Dermis blood vessel endothelial cell (primary cell): ENCODE measurements at regions not wholly inside any gene's neighbourhood (a gene's known extent, or its start where the extent isn't known, plus 50 kb on each side); places are given as distances from the start of the nearest gene placed in this dataset.

Source experiments
- DNase-seq: peaks from one replicate; pipeline ENCODE4 v3.0.0; 2010

DNA sequence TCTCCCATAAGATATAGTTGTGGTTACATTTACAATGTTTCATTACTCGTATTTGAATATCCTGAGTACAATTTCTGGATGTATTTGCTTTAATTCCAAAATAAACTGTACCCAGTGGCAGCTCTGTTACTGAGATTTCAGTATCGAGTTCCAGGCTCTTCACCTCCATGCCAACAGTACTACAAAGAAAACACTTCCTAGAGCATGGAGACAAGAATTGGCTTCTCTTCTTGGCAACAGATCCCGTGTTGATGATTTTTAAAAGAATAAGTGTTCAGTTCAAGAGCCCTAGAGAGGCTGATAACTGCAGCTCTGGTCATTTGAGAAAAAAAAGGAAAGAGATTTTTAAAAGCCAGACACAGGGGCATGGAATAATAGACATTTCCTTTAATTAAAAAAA, 302.8 kb downstream of the EFNB2 start:
- no peak for DNase-seq

GRCh38 chr13:106230450-106230849, 305.0 kb downstream of the EFNB2 start:
- no peak for DNase-seq

- no peak for DNase-seq
Observed at GRCh38 chr13:106225126-106225525, 310.3 kb downstream of the EFNB2 start.

- no peak for DNase-seq
Observed at GRCh38 chr13:106220211-106220610, 315.3 kb downstream of the EFNB2 start.

DNA sequence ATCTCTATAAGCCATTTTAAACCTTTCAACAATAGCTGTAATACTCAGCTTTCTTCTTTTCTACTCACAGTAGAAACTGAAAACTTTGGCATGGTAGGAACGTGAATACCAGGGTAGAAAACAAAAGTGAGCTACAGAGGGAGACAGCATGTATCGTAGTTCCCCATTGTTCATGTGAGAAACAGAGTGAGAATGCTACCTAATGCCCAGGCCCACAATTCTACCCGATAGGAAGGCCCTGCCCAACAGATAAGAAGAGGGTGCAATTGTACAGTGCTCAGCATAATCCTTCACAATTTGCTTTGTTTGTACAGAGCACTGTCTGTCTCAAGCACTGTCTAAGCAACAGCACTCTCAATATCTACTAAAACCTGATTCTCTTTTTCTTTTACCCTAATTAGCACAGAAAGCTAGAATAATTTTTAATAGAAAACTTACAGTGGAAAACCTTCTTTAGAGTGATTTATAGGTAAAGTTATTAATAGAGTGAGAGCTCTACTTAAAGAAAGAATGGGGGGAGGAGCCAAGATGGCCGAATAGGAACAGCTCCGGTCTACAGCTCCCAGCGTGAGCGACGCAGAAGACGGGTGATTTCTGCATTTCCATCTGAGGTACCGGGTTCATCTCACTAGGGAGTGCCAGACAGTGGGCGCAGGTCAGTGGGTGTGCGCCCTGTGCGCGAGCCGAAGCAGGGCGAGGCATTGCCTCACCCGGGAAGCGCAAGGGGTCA, 322.3 kb downstream of the EFNB2 start:
- DNase-seq, result no peak

DNA sequence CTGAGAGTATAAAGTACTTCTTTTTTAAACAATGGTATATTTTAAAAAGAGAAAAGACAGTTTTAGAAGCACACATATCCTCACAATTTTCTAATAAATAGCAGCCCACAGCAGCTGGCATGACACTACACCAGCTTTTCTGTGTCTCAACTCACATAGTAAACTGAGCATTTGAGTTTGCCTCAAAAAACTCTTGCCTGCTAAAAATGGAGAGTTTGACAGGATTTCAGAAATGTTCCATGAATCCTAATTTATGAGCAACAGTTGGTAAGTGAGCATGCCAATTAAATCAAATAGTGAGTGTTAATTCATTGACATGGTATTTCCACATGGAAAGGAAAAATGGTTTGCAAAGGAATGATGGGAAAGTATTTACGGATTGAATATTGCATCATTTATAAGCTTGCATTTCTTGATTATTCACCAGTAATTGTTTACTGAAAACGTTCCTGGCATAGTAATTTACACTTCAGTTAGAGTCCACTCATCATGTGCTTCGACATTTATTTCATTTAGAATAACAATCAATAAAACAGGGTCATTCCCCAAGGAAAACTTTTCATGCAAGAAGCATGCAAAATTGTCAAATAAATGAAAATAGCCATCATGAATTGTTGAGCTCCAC, 323.0 kb downstream of the EFNB2 start:
- no peak for DNase-seq

GRCh38 chr13:106210324-106210723, 325.1 kb downstream of the EFNB2 start:
- no peak for DNase-seq

- no peak for DNase-seq
Observed at GRCh38 chr13:106205871-106206270, 329.6 kb downstream of the EFNB2 start.

DNA sequence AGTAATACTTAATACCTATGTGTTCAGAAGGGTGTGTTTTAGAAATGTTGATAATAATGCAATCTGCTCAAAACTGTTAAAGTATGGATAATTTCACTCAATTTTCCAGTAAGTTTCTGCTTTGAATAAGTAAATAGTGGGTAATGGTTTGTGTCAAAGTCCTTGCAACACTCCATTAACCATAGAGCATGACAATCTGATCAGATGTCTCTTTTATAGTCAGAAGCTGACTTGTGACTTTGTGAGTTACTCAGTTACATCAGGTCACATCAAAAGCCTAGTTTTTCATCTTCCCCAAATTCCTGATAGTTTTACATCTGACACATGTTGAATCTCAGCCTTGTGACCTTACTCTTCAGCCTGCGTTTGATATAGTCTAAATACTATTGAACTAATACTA, 338.0 kb downstream of the EFNB2 start:
- no peak for DNase-seq

DNA sequence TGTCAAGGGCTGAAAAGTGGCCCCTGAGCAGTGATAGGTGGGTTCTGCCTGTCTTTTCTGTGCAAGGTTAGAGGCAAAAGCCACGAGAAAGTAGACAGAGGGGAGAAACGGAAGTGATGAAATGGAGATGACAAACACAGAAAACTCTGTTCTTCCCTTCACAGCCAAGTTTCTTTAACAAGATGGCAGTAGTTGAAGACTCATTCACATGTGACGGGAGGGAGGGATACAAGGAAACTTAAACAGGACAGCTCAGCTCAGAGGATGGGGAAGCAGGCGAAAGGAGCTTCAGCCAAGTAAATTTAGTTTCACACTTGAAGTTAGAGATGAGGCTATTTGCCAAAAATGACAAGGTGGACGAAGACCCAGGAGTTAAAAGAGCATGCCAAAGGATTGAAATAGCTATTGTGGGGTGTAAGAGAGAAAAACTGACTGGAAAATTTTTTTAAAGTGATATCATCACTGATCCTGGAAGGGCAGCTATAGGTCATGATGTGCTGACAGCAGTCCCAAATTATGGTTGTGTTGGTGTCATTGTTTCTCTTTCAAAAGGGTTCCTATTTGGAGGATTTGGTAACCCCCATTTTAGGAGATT, 347.9 kb downstream of the EFNB2 start:
- no peak for DNase-seq

DNA sequence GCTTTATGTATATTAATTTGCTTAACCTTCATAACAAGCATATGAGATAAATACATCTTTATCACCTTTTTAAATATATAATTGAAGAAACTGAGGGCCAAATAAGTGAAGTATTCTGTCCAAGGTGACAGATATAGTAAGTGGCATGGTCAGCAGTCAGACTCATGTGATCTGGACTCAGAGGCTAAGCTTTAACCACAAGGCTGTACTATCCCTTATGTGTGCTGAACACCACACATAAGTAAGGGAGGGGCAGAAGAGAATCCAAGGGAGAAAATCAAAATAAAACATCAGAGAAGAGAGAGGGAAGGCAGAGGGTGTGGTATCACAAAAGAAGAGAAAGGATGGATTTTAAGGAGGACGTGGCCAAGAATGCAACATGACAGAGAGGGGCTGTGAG, 348.4 kb downstream of the EFNB2 start:
- no peak for DNase-seq

GRCh38 chr13:106186366-106187030, 349.0 kb downstream of the EFNB2 start:
- no peak for DNase-seq

- no peak for DNase-seq
Observed at GRCh38 chr13:106184790-106185189, 350.7 kb downstream of the EFNB2 start.

GRCh38 chr13:106183410-106184065, 351.9 kb downstream of the EFNB2 start:
- no peak for DNase-seq

DNA sequence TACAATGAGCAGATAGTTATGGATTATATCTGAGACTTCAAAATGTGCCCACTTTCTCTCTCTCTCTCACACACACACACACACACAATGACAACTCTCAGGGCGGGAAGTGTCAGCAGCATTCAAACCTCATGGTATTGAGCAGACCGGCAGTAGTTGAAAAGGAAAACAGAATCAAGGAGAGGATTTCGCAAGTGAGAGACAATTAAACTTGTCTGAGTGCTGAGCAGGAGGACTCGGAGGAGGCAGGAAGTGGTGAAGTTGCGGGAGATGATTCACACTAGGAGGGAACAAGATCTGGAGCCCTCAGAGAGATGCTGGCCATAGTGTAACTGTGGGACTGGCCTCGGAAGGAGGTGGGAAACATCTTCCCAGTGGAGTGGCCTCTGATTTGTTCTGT, 353.1 kb downstream of the EFNB2 start:
- DNase-seq, result peak; percentile 16

- no peak for DNase-seq
Observed at GRCh38 chr13:106178816-106179215, 356.6 kb downstream of the EFNB2 start.

GRCh38 chr13:106177146-106177545, 358.3 kb downstream of the EFNB2 start:
- no peak for DNase-seq

DNA sequence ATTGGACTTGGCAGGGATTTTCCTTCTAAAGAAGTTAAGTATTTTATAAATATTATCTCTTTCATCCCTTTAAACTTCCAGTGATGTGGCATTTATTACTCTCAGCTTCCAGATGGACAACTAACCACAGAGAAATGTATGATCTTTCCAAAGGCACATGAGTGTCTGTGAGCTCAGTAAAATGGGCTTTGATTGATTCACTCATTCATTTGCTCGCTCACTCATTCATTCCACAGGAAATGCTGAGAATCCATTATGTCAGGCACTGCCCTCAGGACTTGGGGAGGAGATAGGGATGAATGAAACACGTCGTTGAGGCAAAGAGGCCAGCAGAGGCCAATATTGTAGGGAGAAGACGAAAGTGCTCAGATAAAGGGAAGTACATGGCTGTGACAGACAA, 359.3 kb downstream of the EFNB2 start:
- no peak for DNase-seq

- no peak for DNase-seq
Observed at GRCh38 chr13:106173891-106174610, 361.4 kb downstream of the EFNB2 start.

DNA sequence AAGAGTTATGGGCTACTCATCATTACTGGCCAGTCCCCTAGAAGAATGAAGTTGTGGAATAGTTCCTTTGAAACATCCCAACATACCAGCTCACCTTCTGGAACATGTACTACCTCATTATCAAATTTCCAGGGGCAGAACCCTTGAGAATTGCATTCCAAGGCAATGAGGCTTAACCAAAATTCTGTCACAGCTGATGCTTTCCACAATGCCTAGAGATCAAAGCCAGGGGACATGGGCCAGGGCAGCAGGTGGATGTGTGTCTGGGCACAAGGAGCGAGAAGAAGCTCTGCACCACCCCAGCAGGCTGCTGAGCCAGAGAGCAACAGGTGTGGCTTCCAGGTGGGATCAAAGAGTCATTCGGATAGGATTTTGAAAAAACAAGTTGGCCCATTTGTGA, 362.1 kb downstream of the EFNB2 start:
- no peak for DNase-seq

GRCh38 chr13:106172176-106172905, 363.1 kb downstream of the EFNB2 start:
- no peak for DNase-seq

DNA sequence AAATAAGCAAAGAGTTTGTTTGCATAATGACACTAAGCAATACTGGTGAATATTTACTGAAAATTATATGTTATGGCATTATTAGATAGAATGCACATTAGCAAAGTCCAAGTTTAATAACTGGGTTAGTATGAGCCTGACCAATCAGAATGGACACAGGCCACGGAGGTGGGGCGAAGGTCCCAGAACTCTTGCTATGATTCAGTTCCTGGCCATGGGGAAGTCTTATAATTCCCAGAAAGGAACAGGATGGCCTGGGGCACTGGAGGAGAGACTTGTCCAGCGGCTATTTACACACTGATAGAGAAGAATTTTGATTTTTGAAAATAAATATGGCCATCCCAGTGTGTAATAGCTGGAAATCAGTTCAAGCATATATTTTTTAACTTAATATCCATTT, 372.0 kb downstream of the EFNB2 start:
- peak; percentile 41 for DNase-seq
